ENCODE measurements at regions not wholly inside any gene's neighbourhood (a gene's known extent, or its start where the extent isn't known, plus 50 kb on each side); places are given as distances from the start of the nearest gene placed in this dataset.

DNA sequence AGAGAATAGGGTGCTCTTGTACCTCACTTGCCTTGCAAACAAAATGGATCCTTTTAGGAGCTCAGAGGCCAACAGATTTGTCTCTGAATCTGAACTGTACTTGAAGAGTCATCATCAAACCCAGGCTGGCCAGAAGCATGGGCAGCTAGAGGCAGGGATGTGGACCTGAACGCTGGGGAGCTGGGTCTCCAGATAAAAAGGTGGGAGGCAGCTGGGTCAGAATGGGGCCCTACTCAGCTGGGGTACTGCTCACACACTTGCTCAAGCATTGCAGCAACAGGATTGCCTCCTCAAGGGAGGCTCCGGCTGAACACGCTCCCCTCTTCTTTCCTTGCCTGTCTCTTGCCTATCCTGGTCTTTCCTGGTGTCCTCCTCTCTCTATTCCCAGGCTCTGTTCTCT, 57.3 kb upstream of the SIX3 start:
- TF ChIP-seq EZH2 (IDR thresholded peaks at IDR 0.05; ENCODE audit: borderline replicate concordance, low read depth, low read length, severe bottlenecking) (no peak), FOS (IDR thresholded peaks at IDR 0.05; ENCODE audit: borderline replicate concordance, insufficient read depth, low read length) (no peak), POLR2A (IDR thresholded peaks at IDR 0.05; ENCODE audit: low read depth, low read length) (no peak)
- TF ChIP-seq, protein P1, sequence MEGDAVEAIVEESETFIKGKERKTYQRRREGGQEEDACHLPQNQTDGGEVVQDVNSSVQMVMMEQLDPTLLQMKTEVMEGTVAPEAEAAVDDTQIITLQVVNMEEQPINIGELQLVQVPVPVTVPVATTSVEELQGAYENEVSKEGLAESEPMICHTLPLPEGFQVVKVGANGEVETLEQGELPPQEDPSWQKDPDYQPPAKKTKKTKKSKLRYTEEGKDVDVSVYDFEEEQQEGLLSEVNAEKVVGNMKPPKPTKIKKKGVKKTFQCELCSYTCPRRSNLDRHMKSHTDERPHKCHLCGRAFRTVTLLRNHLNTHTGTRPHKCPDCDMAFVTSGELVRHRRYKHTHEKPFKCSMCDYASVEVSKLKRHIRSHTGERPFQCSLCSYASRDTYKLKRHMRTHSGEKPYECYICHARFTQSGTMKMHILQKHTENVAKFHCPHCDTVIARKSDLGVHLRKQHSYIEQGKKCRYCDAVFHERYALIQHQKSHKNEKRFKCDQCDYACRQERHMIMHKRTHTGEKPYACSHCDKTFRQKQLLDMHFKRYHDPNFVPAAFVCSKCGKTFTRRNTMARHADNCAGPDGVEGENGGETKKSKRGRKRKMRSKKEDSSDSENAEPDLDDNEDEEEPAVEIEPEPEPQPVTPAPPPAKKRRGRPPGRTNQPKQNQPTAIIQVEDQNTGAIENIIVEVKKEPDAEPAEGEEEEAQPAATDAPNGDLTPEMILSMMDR (IDR thresholded peaks at IDR 0.05; ENCODE audit: extremely low read depth in 1 of 2, insufficient read depth in 1 of 2, low read depth in 1 of 2, low read length in 2 of 2): no peak
- TF ChIP-seq, protein P2, sequence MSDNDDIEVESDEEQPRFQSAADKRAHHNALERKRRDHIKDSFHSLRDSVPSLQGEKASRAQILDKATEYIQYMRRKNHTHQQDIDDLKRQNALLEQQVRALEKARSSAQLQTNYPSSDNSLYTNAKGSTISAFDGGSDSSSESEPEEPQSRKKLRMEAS (IDR thresholded peaks at IDR 0.05; ENCODE audit: insufficient read depth, insufficient read length): no peak
